ENCODE measurements at regions not wholly inside any gene's neighbourhood (a gene's known extent, or its start where the extent isn't known, plus 50 kb on each side); places are given as distances from the start of the nearest gene placed in this dataset.

DNA sequence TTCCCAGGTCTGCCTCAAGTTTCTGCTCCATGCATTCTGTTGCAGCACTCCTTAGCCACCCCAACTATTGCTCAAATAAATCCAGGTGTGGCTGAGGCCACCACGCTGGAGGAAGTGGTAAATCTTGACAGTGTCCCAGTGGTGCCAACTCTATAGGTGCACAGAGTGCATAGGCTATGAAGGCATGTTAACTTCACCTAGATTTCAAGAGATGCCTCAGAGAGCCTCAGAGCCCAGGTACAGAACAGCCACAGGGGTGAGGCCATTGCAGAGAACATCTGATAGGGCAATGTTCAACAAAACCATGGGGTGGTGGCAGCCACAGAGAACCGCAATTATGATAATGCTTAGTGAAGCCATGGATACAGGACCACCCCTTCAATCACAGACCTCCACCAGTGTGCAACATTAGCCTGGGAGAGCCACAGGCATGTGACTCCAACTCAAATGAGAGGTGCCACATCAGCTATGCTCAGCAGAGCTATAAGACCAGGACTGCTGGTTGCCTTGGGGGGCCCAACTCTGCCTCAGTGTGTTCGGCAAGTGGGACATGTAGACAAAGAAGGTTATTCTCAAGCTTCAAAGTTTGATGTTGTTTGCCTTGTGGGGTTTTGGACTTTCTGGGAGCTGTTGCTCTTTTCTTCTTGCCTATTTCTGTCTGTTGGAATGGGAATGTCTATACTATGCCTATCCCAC, 468.7 kb downstream of the ANKRD50 start:
- Histone ChIP-seq H3K9me3 (ENCODE audit: control insufficient read depth, low read depth, low read length) (no peaks in the 10 kb centered on the region), H3K9ac (ENCODE audit: control insufficient read depth, extremely low read depth, insufficient read depth, low read length) (no peak overlapping the region), H3K27me3 (ENCODE audit: control insufficient read depth, extremely low read depth, insufficient read depth, low read length) (no peaks in the 10 kb centered on the region), H3K9me1 (ENCODE audit: control insufficient read depth, extremely low read depth, insufficient read depth, low read length) (no peaks in the 10 kb centered on the region), H3K4me2 (ENCODE audit: control insufficient read depth, extremely low read depth, insufficient read depth, low read depth, low read length) (no peak overlapping the region), H3K4me3 (ENCODE audit: control insufficient read depth in 2 of 3, extremely low read depth in 1 of 3, insufficient read depth in 2 of 3, low read depth in 1 of 3, low read length in 3 of 3) (no peak overlapping the region), H3K36me3 (ENCODE audit: control insufficient read depth in 2 of 2, extremely low read depth in 1 of 2, insufficient read depth in 2 of 2, low read length in 2 of 2) (no peaks in the 10 kb centered on the region), H3K4me1 (ENCODE audit: control insufficient read depth, extremely low read depth, insufficient read depth, low read length) (no peaks in the 10 kb centered on the region), H3K27ac (ENCODE audit: control insufficient read depth, insufficient read depth, low read length) (no peak overlapping the region), H3K79me2 (ENCODE audit: control insufficient read depth, insufficient read depth, low read length) (no peaks in the 10 kb centered on the region), H4K20me1 (ENCODE audit: control insufficient read depth, extremely low read depth, insufficient read depth, low read length) (no peaks in the 10 kb centered on the region), H2AFZ (ENCODE audit: control insufficient read depth, low read length) (no peak overlapping the region)
- dilution Hi-C loops (cut with MboI; ENCODE audit: extremely low pct_ligation_motif_present, low sequenced_read_pairs): no loop called here
- DNase-seq (ENCODE audit: low read depth, low spot score) (no peak), FAIRE-seq (no peak)
- TF ChIP-seq, protein P1, sequence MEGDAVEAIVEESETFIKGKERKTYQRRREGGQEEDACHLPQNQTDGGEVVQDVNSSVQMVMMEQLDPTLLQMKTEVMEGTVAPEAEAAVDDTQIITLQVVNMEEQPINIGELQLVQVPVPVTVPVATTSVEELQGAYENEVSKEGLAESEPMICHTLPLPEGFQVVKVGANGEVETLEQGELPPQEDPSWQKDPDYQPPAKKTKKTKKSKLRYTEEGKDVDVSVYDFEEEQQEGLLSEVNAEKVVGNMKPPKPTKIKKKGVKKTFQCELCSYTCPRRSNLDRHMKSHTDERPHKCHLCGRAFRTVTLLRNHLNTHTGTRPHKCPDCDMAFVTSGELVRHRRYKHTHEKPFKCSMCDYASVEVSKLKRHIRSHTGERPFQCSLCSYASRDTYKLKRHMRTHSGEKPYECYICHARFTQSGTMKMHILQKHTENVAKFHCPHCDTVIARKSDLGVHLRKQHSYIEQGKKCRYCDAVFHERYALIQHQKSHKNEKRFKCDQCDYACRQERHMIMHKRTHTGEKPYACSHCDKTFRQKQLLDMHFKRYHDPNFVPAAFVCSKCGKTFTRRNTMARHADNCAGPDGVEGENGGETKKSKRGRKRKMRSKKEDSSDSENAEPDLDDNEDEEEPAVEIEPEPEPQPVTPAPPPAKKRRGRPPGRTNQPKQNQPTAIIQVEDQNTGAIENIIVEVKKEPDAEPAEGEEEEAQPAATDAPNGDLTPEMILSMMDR (optimal IDR thresholded peaks at IDR 0.05 in 1 of 3, IDR thresholded peaks at IDR 0.05 in 1 of 3, conservative IDR thresholded peaks at IDR 0.05 in 1 of 3; ENCODE audit: extremely low read depth in 1 of 3, insufficient read depth in 2 of 3, low read length in 3 of 3): no peak
- TF ChIP-seq EZH2 (IDR thresholded peaks at IDR 0.05; ENCODE audit: low read length): no peak

DNA sequence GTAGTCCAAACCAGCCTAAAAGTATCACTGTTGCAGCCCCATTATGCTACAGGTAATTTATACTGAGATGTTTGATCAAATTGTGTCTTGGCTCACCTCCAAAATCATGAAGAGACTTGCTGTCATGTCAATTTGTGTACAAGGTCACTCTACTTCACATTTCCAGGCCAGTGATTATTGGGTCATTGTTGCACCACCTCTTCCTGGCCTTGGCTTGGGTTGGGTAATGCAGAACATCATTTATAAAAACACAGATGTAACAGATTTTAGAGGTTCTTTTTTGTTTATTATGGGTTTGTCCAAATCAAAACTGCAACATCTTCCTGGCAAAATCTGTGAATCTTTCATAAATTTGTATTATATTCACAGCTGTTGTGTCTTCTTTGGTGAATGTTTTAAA, 459.5 kb downstream of the ANKRD50 start:
- Histone ChIP-seq H3K9me3 (ENCODE audit: control insufficient read depth, low read depth, low read length) (no peaks in the 10 kb centered on the region), H3K27me3 (ENCODE audit: control insufficient read depth, extremely low read depth, insufficient read depth, low read length) (no peaks in the 10 kb centered on the region), H3K9ac (ENCODE audit: control insufficient read depth, extremely low read depth, insufficient read depth, low read length) (no peak overlapping the region), H3K9me1 (ENCODE audit: control insufficient read depth, extremely low read depth, insufficient read depth, low read length) (no peaks in the 10 kb centered on the region), H3K36me3 (ENCODE audit: control insufficient read depth in 2 of 2, extremely low read depth in 1 of 2, insufficient read depth in 2 of 2, low read length in 2 of 2) (no peaks in the 10 kb centered on the region), H3K27ac (ENCODE audit: control insufficient read depth, insufficient read depth, low read length) (no peak overlapping the region), H3K4me2 (ENCODE audit: control insufficient read depth, extremely low read depth, insufficient read depth, low read depth, low read length) (no peak overlapping the region), H3K4me3 (ENCODE audit: control insufficient read depth in 2 of 3, extremely low read depth in 1 of 3, insufficient read depth in 2 of 3, low read depth in 1 of 3, low read length in 3 of 3) (no peak overlapping the region), H3K79me2 (ENCODE audit: control insufficient read depth, insufficient read depth, low read length) (no peaks in the 10 kb centered on the region), H2AFZ (ENCODE audit: control insufficient read depth, low read length) (no peak overlapping the region), H3K4me1 (ENCODE audit: control insufficient read depth, extremely low read depth, insufficient read depth, low read length) (no peaks in the 10 kb centered on the region), H4K20me1 (ENCODE audit: control insufficient read depth, extremely low read depth, insufficient read depth, low read length) (no peaks in the 10 kb centered on the region)
- dilution Hi-C loops (cut with MboI; ENCODE audit: extremely low pct_ligation_motif_present, low sequenced_read_pairs): no loop called here
- TF ChIP-seq, protein P1 (optimal IDR thresholded peaks at IDR 0.05 in 1 of 3, IDR thresholded peaks at IDR 0.05 in 1 of 3, conservative IDR thresholded peaks at IDR 0.05 in 1 of 3; ENCODE audit: extremely low read depth in 1 of 3, insufficient read depth in 2 of 3, low read length in 3 of 3): no peak
- no peak for TF ChIP-seq EZH2 (IDR thresholded peaks at IDR 0.05; ENCODE audit: low read length)
- FAIRE-seq (peak; percentile 32), DNase-seq (ENCODE audit: low read depth, low spot score) (no peak)
